ENCODE measurements at regions not wholly inside any gene's neighbourhood (a gene's known extent, or its start where the extent isn't known, plus 50 kb on each side); places are given as distances from the start of the nearest gene placed in this dataset.

DNA sequence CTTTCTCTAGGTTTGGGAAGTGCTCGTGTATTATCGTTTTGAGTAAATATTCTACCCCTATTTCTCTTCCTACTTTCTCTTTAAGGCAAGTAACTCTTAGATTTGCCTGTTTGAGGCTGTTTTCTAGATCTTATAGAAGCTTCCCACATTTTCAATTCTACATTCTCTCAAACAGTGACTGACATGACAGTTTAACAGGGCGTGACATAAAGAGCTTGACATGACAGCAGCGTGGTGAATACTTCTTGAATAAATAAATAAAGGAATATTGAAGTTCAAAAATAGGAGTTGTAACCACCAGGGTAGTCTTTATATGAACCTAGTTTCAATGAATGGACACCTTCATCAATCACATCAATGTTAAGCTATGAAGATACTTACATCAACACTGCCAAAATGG, 162.0 kb downstream of the TRAM1L1 start:
- no peak overlapping the region for H3K4me3 ChIP-seq (ENCODE audit: low read depth, low read length)
- ChIA-PET POLR2A (no interaction called here), CTCF (no interaction called here)
- DNase-seq (ENCODE audit: low read depth, low spot score) = no peak
- TF ChIP-seq, protein P1, sequence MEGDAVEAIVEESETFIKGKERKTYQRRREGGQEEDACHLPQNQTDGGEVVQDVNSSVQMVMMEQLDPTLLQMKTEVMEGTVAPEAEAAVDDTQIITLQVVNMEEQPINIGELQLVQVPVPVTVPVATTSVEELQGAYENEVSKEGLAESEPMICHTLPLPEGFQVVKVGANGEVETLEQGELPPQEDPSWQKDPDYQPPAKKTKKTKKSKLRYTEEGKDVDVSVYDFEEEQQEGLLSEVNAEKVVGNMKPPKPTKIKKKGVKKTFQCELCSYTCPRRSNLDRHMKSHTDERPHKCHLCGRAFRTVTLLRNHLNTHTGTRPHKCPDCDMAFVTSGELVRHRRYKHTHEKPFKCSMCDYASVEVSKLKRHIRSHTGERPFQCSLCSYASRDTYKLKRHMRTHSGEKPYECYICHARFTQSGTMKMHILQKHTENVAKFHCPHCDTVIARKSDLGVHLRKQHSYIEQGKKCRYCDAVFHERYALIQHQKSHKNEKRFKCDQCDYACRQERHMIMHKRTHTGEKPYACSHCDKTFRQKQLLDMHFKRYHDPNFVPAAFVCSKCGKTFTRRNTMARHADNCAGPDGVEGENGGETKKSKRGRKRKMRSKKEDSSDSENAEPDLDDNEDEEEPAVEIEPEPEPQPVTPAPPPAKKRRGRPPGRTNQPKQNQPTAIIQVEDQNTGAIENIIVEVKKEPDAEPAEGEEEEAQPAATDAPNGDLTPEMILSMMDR (IDR thresholded peaks at IDR 0.05; ENCODE audit: insufficient read depth, low read length, missing control alignments) = no peak

DNA sequence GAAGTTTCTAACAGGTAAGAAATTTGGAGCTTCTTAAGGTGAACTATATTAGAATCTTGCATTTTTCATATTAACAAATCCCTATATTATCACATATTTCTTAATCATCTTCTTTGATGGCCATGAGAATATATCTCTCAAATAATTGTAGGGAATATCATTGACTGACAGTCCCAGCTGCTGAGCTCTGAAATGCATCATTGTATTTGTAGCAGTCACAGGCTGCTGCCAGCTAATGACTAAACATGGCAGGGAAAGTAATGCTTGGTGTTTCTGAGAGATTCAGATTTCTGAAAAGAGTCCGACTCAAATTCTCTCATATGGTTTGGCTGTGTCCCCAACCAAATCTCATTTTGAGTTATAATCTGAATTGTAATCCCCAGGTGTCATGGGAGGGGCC, 171.9 kb downstream of the TRAM1L1 start:
- CTCF ChIA-PET = no interaction called here
- H3K4me3 ChIP-seq (ENCODE audit: low read depth, low read length) = no peak overlapping the region
- DNase-seq (ENCODE audit: low read depth, low spot score) = no peak
- TF ChIP-seq, protein P1 (IDR thresholded peaks at IDR 0.05; ENCODE audit: insufficient read depth, low read length, missing control alignments) = no peak
- POLR2A ChIA-PET = no interaction called here

DNA sequence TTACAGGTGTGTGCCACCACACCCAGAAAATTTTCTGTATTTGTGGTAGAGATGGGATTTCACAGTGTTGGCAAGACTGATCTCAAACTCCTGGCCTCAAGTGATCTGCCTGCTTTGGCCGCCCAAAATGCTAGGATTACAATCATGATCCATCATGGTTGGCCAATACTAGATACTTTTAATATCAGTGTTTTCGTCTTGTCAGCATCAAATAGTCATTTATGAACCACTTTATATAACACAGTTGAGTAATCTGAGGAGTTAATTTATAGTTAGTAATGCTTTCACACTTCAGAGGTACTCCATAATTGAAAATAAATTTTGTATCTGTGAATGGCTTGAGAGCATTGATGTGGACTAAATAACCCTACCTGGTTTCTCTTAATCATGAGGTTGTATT, 178.6 kb downstream of the TRAM1L1 start:
- TF ChIP-seq, protein P1 (IDR thresholded peaks at IDR 0.05; ENCODE audit: insufficient read depth, low read length, missing control alignments) = no peak
- CTCF ChIA-PET = no interaction called here
- DNase-seq (ENCODE audit: low read depth, low spot score) = no peak
- POLR2A ChIA-PET = no interaction called here
- H3K4me3 ChIP-seq (ENCODE audit: low read depth, low read length) = no peak overlapping the region

DNA sequence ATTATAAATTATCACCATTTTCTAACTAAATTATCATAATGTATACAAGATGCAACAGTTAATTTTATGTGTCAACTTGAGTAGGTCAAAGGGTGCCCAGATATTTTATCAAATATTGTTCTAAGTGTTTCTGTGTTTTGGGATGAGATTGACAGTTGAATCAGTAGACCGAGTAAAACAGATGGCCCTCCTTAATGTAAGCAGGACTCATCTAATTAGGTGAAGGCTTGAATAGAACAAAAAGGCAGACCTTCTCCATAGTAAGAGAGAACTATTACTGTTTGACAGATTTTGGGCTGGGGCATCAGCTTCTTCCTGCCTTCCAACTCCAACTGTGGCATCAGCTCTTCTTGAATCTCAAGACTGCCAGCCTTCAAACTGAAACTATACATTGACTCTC, 185.8 kb downstream of the TRAM1L1 start:
- CTCF ChIA-PET = no interaction called here
- TF ChIP-seq, protein P1 (IDR thresholded peaks at IDR 0.05; ENCODE audit: insufficient read depth, low read length, missing control alignments) = no peak
- no peak for DNase-seq (ENCODE audit: low read depth, low spot score)
- POLR2A ChIA-PET = no interaction called here
- H3K4me3 ChIP-seq (ENCODE audit: low read depth, low read length) = no peak overlapping the region

DNA sequence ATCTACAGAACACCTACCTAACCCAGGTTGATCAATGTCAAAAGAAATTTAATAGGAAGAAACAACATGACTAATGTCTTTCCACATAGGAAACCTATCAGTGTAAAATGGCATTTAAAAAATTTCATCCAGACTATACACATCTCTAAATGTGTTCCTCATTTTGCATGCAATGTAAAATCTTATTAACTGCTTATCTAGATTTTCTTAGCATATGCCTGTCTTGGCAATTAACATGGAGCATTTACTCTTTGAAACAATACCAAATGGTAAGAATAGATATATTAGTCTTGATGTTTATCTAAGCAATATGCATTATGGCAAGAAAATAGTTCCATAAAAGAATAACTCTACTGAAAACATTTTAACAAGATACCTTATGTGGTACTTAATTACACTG, 199.8 kb downstream of the TRAM1L1 start:
- TF ChIP-seq, protein P1 (IDR thresholded peaks at IDR 0.05; ENCODE audit: insufficient read depth, low read length, missing control alignments) = no peak
- H3K4me3 ChIP-seq (ENCODE audit: low read depth, low read length) = no peak overlapping the region
- POLR2A ChIA-PET = no interaction called here
- DNase-seq (ENCODE audit: low read depth, low spot score) = no peak
- CTCF ChIA-PET = no interaction called here

DNA sequence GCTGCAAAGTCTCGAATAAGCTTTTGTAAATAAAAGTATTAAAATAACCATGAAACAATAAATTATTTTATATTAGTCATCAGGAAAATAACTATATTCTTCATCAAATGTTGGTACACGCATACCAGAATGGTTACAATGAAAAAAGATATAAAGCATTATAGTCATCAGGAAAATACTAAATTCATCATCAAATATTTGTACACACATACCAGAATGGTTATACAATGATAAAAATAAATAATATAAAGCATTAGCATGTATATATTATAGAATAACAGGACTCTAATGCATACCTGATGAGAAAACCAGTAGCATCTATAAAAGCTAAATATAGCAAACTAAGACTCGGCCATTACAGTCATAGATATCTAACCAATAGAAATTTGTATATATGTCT, 202.9 kb downstream of the TRAM1L1 start:
- no peak for DNase-seq (ENCODE audit: low read depth, low spot score)
- TF ChIP-seq, protein P1 (IDR thresholded peaks at IDR 0.05; ENCODE audit: insufficient read depth, low read length, missing control alignments) = no peak
- ChIA-PET POLR2A (no interaction called here), CTCF (no interaction called here)
- no peak overlapping the region for H3K4me3 ChIP-seq (ENCODE audit: low read depth, low read length)

Measured in AG04449 (cell line).